PC-3 (cell line): ENCODE measurements at regions not wholly inside any gene's neighbourhood (a gene's known extent, or its start where the extent isn't known, plus 50 kb on each side); places are given as distances from the start of the nearest gene placed in this dataset.

ENCODE experiments used
- CTCF ChIP-seq: fragments of 300-600 bp; sonication (generic); conservative IDR thresholded peaks from 2 replicates; pipeline ENCODE4 v1.5.1; 2017; ENCODE audit warnings: antibody characterized with exemption, low read depth, mild to moderate bottlenecking, low read length
- EZH2phosphoT487 ChIP-seq: fragments of 300-600 bp; sonication (generic); IDR thresholded peaks from 2 replicates; pipeline ENCODE4 v1.6.1; 2018; ENCODE audit warnings: mild to moderate bottlenecking, antibody characterized with exemption, low read length, borderline replicate concordance

GRCh38 chrX:22810876-22811275 lies 188.9 kb upstream of the DDX53 start:
- TF ChIP-seq CTCF: no peak
- TF ChIP-seq EZH2phosphoT487: no peak
